B cell (primary cell): ENCODE measurements at regions not wholly inside any gene's neighbourhood (a gene's known extent, or its start where the extent isn't known, plus 50 kb on each side); places are given as distances from the start of the nearest gene placed in this dataset.

Source experiments
- ATAC-seq: fragments of 200-7000 bp; cut with Tn5 transposase; one replicate; pipeline ENCODE4 v1.10.0; 2021; ENCODE audit warnings: low read depth, mild to moderate bottlenecking, moderate number of reproducible peaks, moderate library complexity
- CTCF ChIA-PET: fragments of 350-600 bp; sonication (Branson Sonifier 250); formaldehyde crosslinking; loops from one replicate; lab custom pipeline; 2021; ENCODE audit warnings: antibody characterized with exemption, inconsistent platforms; lab: Charles Lee
- POLR2A ChIA-PET: fragments of 350-600 bp; sonication (Branson Sonifier 250); formaldehyde crosslinking; loops from one replicate; lab custom pipeline; 2021; ENCODE audit warnings: antibody characterized with exemption; lab: Charles Lee
- DNase-seq: peaks from one replicate; pipeline ENCODE4 v3.0.0; 2013
- H2AFZ ChIP-seq: 2 replicates; pipeline ENCODE4 v1.6.1; 2012; ENCODE audit warnings: mild to moderate bottlenecking, low read depth, low read length; ENCODE audit not compliant: insufficient read depth, poor library complexity, severe bottlenecking
- H3K27ac ChIP-seq, 2 donors: 1 replicate in 1 of 2; 2 replicates in 1 of 2; pipeline ENCODE4 v1.5.1; 2012 to 2013; ENCODE audit warnings: low read length in 2 of 2, mild to moderate bottlenecking in 2 of 2, moderate library complexity in 1 of 2
- H3K27me3 ChIP-seq, 4 experiments: fragments of 200-600 bp in 1 of 4; sonication (generic) in 1 of 4; replicated peaks in 1 of 4; 1 replicate in 2 of 4; 2 replicates in 2 of 4; pipeline versions ENCODE4 v1.6.1 to v1.7.0; 2013 to 2016; ENCODE audit warnings: low read length in 3 of 4, mild to moderate bottlenecking in 2 of 4, mixed read lengths in 1 of 4, moderate library complexity in 1 of 4; ENCODE audit not compliant: insufficient read depth in 4 of 4, control insufficient read depth in 3 of 4; ENCODE audit errors: control extremely low read depth in 1 of 4
- H3K36me3 ChIP-seq, 2 experiments: replicated peaks in 1 of 2; 1 replicate in 1 of 2; 2 replicates in 1 of 2; pipeline versions ENCODE4 v1.6.1 to v1.7.1; 2013; ENCODE audit warnings: low read length in 1 of 2; ENCODE audit not compliant: insufficient read depth in 2 of 2, control insufficient read depth in 1 of 2; ENCODE audit errors: control extremely low read depth in 1 of 2, extremely low read depth in 1 of 2
- H3K4me1 ChIP-seq, 2 donors: fragments of 200-600 bp in 1 of 2; sonication (generic) in 1 of 2; 1 replicate in 1 of 2; 2 replicates in 1 of 2; pipeline versions ENCODE4 v1.5.1 to v1.6.1; 2013 to 2017; ENCODE audit warnings: low read length in 2 of 2; ENCODE audit not compliant: control insufficient read depth in 2 of 2, insufficient read depth in 2 of 2
- H3K4me2 ChIP-seq: replicated peaks from 2 replicates; pipeline ENCODE3; 2012; ENCODE audit warnings: mild to moderate bottlenecking, low read depth, low read length; ENCODE audit not compliant: poor library complexity, severe bottlenecking
- H3K4me3 ChIP-seq, 5 experiments: fragments of 200-600 bp in 1 of 5; sonication (generic) in 1 of 5; 1 replicate in 3 of 5; 2 replicates in 2 of 5; pipeline versions ENCODE4 v1.5.1 to v1.7.0; 2011 to 2016; ENCODE audit warnings: low read length in 4 of 5, mild to moderate bottlenecking in 4 of 5, low read depth in 2 of 5, control low read depth in 1 of 5, moderate library complexity in 1 of 5; ENCODE audit not compliant: insufficient read depth in 1 of 5; ENCODE audit errors: control extremely low read depth in 1 of 5, extremely low read depth in 1 of 5
- H3K79me2 ChIP-seq: fragments of 200-600 bp; sonication (generic); one replicate; pipeline ENCODE4 v1.6.0; 2016; ENCODE audit warnings: low read length; ENCODE audit not compliant: control insufficient read depth, insufficient read depth
- H3K9ac ChIP-seq: fragments of 200-600 bp; sonication (generic); 2 replicates; pipeline ENCODE4 v1.6.1; 2017; ENCODE audit warnings: mild to moderate bottlenecking, low read length, moderate library complexity
- H3K9me3 ChIP-seq, 3 donors: one replicate each; pipeline versions ENCODE4 v1.6.1 to v1.7.1; 2013; ENCODE audit warnings: low read length in 2 of 3; ENCODE audit not compliant: control insufficient read depth in 2 of 3, insufficient read depth in 1 of 3; ENCODE audit errors: control extremely low read depth in 1 of 3
- H4K20me1 ChIP-seq: 2 replicates; pipeline ENCODE4 v1.6.0; 2012; ENCODE audit warnings: mild to moderate bottlenecking, low read length; ENCODE audit not compliant: insufficient read depth, control insufficient read depth, poor library complexity, severe bottlenecking
- H3K27ac Mint-ChIP-seq: one replicate; pipeline ENCODE4 v1.8.0; 2021; ENCODE audit warnings: mixed read lengths
- H3K27me3 Mint-ChIP-seq: one replicate; pipeline ENCODE4 v1.8.0; 2021; ENCODE audit warnings: mixed read lengths
- H3K4me1 Mint-ChIP-seq: one replicate; pipeline ENCODE4 v1.8.0; 2021; ENCODE audit warnings: mixed read lengths
- H3K4me3 Mint-ChIP-seq: one replicate; pipeline ENCODE4 v1.8.0; 2021; ENCODE audit warnings: mixed read lengths
- H3K9me3 Mint-ChIP-seq: one replicate; pipeline ENCODE4 v1.8.0; 2022; ENCODE audit warnings: mixed read lengths; ENCODE audit not compliant: insufficient read depth
- CTCF ChIP-seq: fragments of 200-600 bp; IDR thresholded peaks from one replicate; pipeline ENCODE4 v1.8.0; 2022; ENCODE audit warnings: antibody characterized with exemption, mild to moderate bottlenecking
- EZH2 ChIP-seq: IDR thresholded peaks from 2 replicates; pipeline ENCODE4 v1.6.1; 2012; ENCODE audit warnings: borderline replicate concordance, low read depth, mild to moderate bottlenecking, moderate library complexity, low read length; ENCODE audit not compliant: insufficient read depth, poor library complexity, severe bottlenecking
- WGBS: methylation state at CpG from one replicate; pipeline ENCODE4 v1.1.5; 2013; ENCODE audit warnings: missing lambda C conversion rate; ENCODE audit not compliant: insufficient coverage; 5-methylcytosine and 5-hydroxymethylcytosine counted together
- intact Hi-C: fragments of 100-400 bp; cut with micrococcal nuclease; formaldehyde crosslinking; loops from one replicate; pipeline ENCODE4 v1.10.0; 2022

DNA sequence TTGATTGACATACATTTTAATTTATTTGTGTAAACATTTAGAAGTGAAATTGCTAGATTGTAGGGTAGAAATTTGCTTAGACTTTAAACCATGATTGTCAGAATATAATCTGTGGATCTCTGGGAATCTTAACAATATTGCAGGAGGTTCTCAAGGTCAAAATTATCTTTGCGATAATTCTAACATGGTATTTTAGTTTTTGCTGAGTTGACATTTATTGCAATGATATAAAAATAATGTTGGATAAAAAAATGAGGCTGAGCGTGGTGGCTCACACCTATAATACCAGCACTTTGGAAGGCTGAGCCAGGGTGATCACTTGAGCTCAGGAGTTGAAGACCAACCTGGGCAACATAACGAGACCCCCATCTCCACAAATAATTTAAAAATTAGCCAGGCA lies 70.3 kb upstream of the SGCD start:
- Histone ChIP-seq H3K79me2 (no peaks in the 10 kb centered on the region), H3K36me3 (no peaks in the 10 kb centered on the region), H3K4me2 (no peak overlapping the region), H3K4me3 (no peak overlapping the region), H3K9ac (no peak overlapping the region), H3K4me1 (no peaks in the 10 kb centered on the region), H3K27me3 (no peaks in the 10 kb centered on the region), H2AFZ (no peak overlapping the region), H3K9me3 (no peaks in the 10 kb centered on the region), H3K27ac (no peak overlapping the region), H4K20me1 (no peaks in the 10 kb centered on the region)
- ATAC-seq (no peak), DNase-seq (no peak)
- Mint-ChIP-seq H3K9me3 (no peaks in the 10 kb centered on the region), H3K27me3 (no peaks in the 10 kb centered on the region), H3K4me1 (no peaks in the 10 kb centered on the region), H3K27ac (no peak overlapping the region), H3K4me3 (no peak overlapping the region)
- CTCF ChIA-PET = no interaction called here
- no CpG with 5 or more reads among the region's 3 CpGs for WGBS
- POLR2A ChIA-PET = no interaction called here
- no peak for TF ChIP-seq EZH2
- no peak for TF ChIP-seq CTCF
- intact Hi-C loops = no loop called here

DNA sequence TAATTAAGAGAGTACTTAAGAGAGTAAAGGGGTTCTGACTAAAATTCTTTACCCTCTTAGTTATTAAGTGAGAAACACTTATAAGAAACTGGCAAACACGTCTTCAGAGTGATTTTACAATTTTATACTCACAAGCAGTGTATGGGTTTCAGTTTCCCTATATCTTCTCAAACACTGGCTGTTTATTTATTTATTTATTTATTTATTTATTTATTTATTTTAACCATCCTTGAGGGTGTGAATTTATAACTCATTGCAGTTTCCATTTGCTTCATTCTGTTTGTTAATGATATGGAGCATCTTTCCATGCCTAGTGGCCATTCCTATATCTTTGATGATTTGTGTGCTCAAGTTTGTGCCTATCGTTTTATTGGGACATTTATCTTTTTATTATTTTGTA lies 68.0 kb upstream of the SGCD start:
- Histone ChIP-seq H3K27me3 (no peaks in the 10 kb centered on the region), H3K4me3 (no peak overlapping the region), H2AFZ (no peak overlapping the region), H3K79me2 (no peaks in the 10 kb centered on the region), H4K20me1 (no peaks in the 10 kb centered on the region), H3K4me1 (no peaks in the 10 kb centered on the region), H3K4me2 (no peak overlapping the region), H3K36me3 (no peaks in the 10 kb centered on the region), H3K27ac (no peak overlapping the region), H3K9ac (no peak overlapping the region), H3K9me3 (no peaks in the 10 kb centered on the region)
- H3K27ac Mint-ChIP-seq = no peak overlapping the region
- H3K9me3 Mint-ChIP-seq = peaks cover 3% of the 10 kb centered on the region
- ChIA-PET POLR2A (no interaction called here), CTCF (no interaction called here)
- no peak for DNase-seq
- no peaks in the 10 kb centered on the region for H3K27me3 Mint-ChIP-seq
- H3K4me3 Mint-ChIP-seq = no peak overlapping the region
- H3K4me1 Mint-ChIP-seq = no peaks in the 10 kb centered on the region
- TF ChIP-seq EZH2 (no peak), CTCF (no peak)
- intact Hi-C loops = no loop called here
- no peak for ATAC-seq
- no CpG with 5 or more reads among the region's 2 CpGs for WGBS
